ENCODE measurements at regions not wholly inside any gene's neighbourhood (a gene's known extent, or its start where the extent isn't known, plus 50 kb on each side); places are given as distances from the start of the nearest gene placed in this dataset.

DNA sequence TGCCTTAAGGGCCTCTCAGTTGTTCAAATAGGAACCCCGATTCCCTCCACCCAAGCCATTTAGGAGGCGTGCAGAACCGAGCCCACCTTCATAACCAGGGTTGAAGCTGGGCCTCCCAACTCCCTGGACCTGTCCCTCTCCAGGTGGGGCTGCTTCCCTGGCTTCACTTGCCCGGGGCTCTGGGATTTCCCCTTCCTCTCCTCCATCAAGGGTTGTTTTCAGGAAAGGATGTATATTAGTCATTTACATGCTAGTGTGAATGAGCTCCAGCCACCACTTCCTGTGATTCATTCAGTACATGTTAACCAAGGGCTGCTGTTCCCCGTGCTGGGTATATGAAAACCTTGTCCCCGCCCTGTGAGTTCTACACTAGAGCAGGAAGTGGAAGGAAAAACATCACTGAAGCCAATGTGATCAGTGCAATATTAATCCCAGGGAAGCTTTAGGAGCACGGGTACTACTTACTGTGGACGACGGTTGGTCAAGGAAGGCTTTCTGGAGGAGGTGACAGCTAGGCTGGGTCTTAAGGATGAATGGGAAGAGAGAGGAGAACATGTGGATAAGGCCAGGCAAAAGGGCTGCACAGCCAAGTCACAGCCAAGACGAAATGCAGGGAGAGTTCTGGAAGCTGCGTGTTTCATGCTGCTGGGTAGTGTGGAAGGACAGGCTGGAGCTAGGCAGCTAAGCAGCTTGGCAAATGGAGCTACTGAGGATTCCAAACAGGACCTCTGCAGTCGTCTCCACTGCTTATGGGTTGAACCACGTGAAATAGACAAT is 150.1 kb upstream of the SHH start:
- DNase-seq (ENCODE audit: insufficient read length, low spot score) = no peak
- FAIRE-seq = no peak
- TF ChIP-seq, protein P1, sequence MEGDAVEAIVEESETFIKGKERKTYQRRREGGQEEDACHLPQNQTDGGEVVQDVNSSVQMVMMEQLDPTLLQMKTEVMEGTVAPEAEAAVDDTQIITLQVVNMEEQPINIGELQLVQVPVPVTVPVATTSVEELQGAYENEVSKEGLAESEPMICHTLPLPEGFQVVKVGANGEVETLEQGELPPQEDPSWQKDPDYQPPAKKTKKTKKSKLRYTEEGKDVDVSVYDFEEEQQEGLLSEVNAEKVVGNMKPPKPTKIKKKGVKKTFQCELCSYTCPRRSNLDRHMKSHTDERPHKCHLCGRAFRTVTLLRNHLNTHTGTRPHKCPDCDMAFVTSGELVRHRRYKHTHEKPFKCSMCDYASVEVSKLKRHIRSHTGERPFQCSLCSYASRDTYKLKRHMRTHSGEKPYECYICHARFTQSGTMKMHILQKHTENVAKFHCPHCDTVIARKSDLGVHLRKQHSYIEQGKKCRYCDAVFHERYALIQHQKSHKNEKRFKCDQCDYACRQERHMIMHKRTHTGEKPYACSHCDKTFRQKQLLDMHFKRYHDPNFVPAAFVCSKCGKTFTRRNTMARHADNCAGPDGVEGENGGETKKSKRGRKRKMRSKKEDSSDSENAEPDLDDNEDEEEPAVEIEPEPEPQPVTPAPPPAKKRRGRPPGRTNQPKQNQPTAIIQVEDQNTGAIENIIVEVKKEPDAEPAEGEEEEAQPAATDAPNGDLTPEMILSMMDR (IDR thresholded peaks at IDR 0.05; ENCODE audit: insufficient read depth, missing control alignments) = no peak

DNA sequence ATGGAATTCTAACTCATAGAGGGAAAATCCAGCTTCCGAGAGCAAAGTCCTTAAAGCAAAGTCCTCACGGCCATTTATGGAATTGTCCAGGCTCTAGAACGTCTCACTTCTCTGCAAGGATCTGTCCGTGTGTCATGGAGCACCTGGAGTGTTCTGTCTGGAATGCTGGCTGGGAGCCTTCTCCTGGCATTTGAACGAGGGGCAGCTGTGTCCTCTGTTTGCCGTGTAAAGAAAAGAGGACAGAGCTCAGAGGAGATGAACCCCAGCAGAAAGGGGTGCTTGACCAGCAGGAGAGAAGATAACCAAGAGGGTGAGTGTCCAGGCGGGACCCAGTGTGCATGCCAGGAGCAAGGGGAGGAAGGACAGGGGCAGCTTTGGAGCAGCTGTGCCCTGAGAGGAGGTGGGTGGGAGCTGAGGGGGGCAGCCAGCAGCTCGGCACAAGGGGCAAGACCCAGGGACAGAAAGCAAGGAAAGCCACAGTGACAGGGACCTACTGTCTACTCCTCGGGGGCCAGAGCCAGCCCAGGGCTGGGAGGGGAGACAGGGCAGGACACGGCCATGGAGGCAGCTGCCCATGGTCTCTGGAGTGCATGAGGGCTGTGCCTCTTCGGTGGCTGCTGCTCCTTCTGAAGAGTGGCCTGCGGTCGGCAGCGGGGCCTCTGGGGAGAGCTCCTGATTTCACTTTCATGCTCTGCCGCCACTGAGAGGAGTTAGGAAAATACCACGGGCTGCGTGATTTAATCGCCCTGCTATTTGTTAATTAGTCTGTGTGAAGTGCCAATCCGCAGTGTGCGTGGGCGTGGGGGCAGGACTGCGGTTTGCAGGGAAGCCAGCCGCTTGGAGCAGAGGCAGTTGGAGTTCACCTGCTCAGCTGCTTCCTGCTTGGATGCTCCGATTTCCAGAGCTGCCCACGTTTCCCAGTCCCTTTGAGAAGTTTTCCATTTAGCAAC is 149.3 kb upstream of the SHH start:
- FAIRE-seq = no peak
- TF ChIP-seq, protein P1 (IDR thresholded peaks at IDR 0.05; ENCODE audit: insufficient read depth, missing control alignments) = no peak
- DNase-seq (ENCODE audit: insufficient read length, low spot score) = no peak

DNA sequence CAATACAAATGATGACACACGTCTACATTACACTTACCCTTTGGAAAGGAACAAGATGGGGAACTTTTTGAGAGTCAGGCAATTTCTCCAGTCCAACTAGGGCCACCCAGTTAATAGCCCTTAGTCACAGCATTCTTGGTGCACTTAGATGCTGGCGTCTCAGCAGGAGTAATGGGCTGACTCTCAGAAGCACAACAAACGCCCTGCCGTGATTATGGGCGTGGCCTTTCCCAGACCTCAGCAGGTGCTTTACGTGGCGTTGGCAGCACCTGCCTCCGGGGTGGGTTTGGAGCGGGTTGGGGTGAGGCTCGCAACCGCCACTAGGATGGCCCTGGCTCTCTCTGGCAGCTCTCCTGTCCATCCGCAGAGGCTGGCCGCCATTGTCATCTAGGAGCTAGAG is 147.6 kb upstream of the SHH start:
- DNase-seq (ENCODE audit: insufficient read length, low spot score) = no peak
- no peak for FAIRE-seq
- TF ChIP-seq, protein P1 (IDR thresholded peaks at IDR 0.05; ENCODE audit: insufficient read depth, missing control alignments) = no peak

DNA sequence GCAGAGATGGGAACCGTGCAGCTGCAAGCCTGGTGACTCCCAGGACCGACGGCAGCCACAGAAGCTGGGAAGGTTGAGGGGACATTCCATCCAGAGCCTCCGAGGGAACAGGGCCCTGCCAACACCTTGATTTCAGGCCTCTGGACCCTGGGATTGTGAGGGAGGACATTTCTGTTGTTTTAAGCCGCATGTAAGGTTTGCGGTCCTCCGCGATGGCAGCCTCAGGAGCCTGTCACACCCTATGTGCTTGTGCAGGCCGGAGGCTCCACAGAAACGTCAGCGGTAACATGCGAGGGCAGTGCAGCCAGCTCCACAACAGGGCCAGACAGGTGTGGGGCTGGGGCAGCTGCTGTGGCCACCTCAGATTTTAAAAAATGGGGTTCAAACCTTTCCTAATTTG is 144.7 kb upstream of the SHH start:
- TF ChIP-seq, protein P1 (IDR thresholded peaks at IDR 0.05; ENCODE audit: insufficient read depth, missing control alignments) = no peak
- DNase-seq (ENCODE audit: insufficient read length, low spot score) = no peak
- no peak for FAIRE-seq

DNA sequence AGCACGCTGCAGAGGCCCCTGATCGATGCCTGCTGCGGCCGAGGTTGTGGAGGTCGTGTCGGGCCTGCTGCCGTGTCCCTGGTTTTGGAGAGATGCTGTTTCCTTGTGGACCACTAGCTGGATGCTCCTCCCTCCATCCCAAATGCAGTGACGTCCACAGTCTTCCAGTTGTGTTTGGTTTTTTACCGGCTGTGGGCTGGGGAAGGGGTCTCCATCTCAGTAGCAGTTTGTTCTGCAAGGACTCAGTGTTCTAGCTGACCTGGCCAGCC is 143.0 kb upstream of the SHH start:
- TF ChIP-seq, protein P1 (IDR thresholded peaks at IDR 0.05; ENCODE audit: insufficient read depth, missing control alignments) = no peak
- no peak for DNase-seq (ENCODE audit: insufficient read length, low spot score)
- no peak for FAIRE-seq

DNA sequence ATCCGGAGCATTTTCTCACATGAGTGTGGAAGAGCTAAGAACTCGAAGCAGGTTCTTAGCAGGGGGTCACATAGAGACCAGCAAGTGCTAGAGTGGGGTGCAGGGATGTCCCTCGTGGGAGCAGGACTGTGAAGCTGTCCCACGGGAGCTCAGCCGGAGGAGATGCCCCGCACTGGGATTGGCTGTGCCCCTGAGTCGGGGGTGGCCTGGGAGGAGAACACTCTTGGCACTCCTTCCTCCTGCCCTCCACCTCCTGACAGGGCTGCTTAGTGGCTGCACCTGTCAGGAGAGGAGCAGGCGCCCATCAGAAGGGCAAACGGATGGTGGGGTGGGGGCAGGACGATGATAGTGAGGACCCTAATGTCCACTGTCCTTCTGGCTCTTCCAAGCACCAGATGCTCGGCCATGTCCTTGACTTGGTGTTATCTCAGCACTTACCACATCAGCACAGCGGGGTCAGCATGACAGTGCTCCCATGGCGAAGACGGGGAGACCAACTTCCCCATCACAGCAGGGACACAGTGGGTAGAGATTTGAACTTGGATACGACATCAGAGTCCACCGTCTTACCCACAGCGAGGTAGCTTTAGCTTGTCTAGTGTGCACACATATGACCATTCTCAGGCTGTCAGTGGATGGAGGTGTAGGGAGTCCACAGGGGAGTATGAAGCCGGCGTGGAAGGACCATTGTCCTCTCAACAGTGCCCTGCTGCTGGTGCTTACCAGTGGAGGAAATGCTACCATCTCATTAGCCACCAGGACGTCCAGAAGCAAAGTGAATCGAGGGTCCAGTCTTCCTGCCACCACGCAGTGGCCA is 142.5 kb upstream of the SHH start:
- no peak for DNase-seq (ENCODE audit: insufficient read length, low spot score)
- TF ChIP-seq, protein P1 (IDR thresholded peaks at IDR 0.05; ENCODE audit: insufficient read depth, missing control alignments) = no peak
- no peak for FAIRE-seq

All from D721Med (cell line).